ENCODE measurements at regions not wholly inside any gene's neighbourhood (a gene's known extent, or its start where the extent isn't known, plus 50 kb on each side); places are given as distances from the start of the nearest gene placed in this dataset.

DNA sequence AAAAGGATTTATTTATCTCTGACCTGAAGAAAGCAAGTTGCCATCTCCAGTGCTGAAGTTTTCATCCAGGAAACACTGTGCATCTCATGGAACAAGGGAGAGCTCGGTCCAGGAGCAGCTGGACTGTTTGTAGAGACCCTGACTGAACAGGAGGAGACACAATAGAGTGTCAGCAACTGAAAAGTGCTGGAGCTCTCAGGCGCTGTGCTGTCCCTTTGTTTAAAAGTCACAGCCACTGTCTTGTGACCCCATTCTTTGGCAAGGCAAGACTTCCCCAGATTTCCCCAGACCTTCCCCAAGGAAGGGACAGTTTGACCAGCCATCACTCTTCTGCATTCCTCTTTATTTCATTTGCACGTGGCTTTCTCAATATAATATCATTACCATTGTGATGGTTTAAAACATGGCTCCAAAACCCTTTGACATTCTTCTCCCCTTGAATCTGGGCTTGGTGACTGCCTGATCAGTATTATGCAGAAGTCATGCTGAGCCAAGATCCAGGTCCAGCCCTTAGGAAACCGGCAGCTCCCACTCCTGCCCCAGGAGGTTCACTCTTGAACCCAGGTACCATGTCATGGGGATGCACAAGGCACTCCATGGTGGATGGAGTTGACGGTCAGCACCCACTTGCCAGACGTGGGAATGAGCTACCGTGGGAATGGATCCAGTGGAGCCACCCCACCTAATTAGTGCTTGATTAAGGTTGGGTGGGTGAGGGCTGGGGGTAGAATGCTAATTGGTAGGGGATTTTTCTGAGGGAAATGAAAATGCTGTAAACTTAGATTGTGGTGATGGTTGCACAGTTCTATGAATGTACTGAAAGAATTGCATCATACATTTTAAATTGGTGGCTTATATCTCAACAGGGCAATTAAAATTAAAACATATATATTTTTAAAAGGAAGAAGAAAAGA lies 497.9 kb upstream of the RAB6C start:
- no peak for DNase-seq (ENCODE audit: low spot score in 2 of 2)
- Histone ChIP-seq H3K9me3 (no peaks in the 10 kb centered on the region), H3K27ac (no peak overlapping the region), H3K4me1 (no peaks in the 10 kb centered on the region), H3K36me3 (no peaks in the 10 kb centered on the region), H3K4me3 (no peak overlapping the region), H3K27me3 (no peaks in the 10 kb centered on the region)
- intact Hi-C loops (cut with DNase I) = no loop called here
- TF ChIP-seq, protein P1, sequence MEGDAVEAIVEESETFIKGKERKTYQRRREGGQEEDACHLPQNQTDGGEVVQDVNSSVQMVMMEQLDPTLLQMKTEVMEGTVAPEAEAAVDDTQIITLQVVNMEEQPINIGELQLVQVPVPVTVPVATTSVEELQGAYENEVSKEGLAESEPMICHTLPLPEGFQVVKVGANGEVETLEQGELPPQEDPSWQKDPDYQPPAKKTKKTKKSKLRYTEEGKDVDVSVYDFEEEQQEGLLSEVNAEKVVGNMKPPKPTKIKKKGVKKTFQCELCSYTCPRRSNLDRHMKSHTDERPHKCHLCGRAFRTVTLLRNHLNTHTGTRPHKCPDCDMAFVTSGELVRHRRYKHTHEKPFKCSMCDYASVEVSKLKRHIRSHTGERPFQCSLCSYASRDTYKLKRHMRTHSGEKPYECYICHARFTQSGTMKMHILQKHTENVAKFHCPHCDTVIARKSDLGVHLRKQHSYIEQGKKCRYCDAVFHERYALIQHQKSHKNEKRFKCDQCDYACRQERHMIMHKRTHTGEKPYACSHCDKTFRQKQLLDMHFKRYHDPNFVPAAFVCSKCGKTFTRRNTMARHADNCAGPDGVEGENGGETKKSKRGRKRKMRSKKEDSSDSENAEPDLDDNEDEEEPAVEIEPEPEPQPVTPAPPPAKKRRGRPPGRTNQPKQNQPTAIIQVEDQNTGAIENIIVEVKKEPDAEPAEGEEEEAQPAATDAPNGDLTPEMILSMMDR (IDR thresholded peaks at IDR 0.05) = no peak

DNA sequence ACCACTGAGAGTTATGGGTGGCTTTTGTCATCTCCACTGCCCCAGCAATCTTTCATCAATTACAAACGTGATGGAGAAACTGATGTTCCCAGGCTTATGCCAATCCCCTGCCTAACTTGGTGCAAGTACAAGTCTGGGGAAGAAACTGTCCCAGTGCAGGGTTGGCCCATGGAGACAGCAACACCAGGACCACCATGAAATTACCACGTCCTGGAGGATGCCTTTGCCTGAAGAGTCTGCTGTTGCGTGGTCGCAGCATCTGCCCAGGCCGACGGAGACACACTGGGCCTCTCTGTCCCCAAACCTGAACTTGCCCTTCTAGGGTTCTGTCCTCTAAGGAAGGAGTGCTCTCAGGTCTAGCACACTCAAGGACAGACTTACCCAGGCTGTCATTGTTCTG lies 496.8 kb upstream of the RAB6C start:
- TF ChIP-seq, protein P1 (IDR thresholded peaks at IDR 0.05) = no peak
- H3K36me3 ChIP-seq = no peaks in the 10 kb centered on the region
- H3K4me1 ChIP-seq = no peaks in the 10 kb centered on the region
- no peak overlapping the region for H3K4me3 ChIP-seq
- H3K27ac ChIP-seq = no peak overlapping the region
- H3K9me3 ChIP-seq = no peaks in the 10 kb centered on the region
- intact Hi-C loops (cut with DNase I) = no loop called here
- no peaks in the 10 kb centered on the region for H3K27me3 ChIP-seq
- DNase-seq (ENCODE audit: low spot score in 2 of 2) = no peak

DNA sequence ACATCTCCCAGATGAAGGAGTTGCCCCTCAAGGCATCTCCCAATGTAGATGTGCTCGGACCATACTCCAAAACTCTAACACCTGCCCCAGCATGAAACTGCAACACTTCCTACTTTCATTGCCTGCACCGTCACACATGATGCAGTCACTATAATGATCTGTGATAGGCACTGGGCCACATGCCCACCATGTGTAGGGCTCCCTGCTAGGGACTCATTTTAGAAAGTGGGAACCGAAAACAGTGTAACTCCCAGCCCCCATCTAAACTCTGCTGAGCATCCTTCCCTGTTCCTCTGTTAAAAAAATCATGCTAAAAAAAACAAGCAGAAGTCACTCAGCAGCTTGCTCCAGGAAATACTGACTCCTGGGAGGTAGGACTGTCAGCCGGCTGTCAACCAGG lies 496.1 kb upstream of the RAB6C start:
- no peaks in the 10 kb centered on the region for H3K36me3 ChIP-seq
- H3K27ac ChIP-seq = no peak overlapping the region
- DNase-seq (ENCODE audit: low spot score in 2 of 2) = no peak
- H3K9me3 ChIP-seq = no peaks in the 10 kb centered on the region
- H3K27me3 ChIP-seq = no peaks in the 10 kb centered on the region
- intact Hi-C loops (cut with DNase I) = no loop called here
- H3K4me3 ChIP-seq = no peak overlapping the region
- H3K4me1 ChIP-seq = no peaks in the 10 kb centered on the region
- TF ChIP-seq, protein P1 (IDR thresholded peaks at IDR 0.05) = no peak

DNA sequence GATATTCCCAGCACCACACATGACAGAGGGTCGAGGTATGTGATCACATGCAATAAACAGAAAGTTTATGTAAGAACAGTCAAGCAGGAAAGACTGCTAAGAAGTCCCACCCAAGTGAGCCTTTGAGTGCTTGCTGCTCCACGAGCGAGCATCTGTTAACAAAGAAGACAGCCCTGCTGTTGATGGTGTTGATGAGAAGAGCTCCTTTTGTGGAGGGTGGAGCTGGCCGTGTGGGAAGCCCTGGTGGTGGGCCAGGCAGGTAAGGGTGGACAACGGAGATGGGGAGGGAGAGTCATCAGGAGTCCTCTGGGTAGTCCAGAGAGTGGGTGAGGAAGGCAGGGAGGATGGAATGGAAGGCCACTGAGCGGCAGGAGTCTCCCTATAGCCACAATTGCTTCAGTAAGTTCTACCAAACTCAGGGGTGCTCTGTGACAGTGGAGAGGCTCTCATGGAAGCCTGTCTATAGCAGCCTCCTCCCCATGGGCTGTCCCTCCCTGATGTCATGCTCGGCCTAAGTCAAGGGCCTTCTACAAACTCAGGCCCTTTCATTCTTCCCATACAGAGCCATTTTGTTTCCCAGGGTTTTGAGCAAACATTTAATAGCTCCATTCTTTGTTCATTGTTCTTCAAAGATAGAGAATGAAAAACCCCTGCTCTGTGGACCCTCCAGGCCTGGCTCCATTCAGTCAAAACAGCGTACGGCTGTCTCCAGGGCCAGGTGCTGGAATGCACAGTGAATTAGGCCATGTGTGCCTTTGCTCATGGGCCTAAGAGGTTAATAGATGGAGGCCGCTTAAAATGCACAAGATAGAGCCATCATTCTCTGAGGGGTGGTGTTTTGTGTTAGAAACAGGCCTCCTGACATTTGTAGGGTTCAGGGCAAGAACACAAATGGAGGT lies 494.2 kb upstream of the RAB6C start:
- no peak for DNase-seq (ENCODE audit: low spot score in 2 of 2)
- H3K4me1 ChIP-seq = no peaks in the 10 kb centered on the region
- TF ChIP-seq, protein P1 (IDR thresholded peaks at IDR 0.05) = no peak

DNA sequence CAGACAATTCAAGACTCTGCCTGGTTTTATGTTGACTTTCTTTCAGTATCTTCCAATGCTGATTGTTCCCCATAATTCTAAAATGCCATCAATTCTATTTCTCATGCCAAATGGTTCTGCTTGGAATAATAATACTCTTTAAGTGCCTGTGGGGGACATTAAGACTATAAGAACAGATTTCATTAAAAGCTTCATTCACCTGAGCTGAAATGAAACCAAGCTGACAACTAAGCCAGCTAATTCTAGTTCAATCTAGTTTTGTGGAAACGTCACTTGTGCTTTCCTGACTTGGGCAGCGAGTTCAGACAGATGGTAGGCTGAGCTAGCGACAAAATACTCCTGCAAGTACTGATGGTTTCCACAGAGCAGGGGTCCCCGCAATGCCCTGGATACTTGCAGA lies 491.1 kb upstream of the RAB6C start:
- Histone ChIP-seq H3K4me1 (no peaks in the 10 kb centered on the region), H3K36me3 (no peaks in the 10 kb centered on the region), H3K27me3 (no peaks in the 10 kb centered on the region), H3K9me3 (no peaks in the 10 kb centered on the region), H3K27ac (no peak overlapping the region), H3K4me3 (no peak overlapping the region)
- TF ChIP-seq, protein P1 (IDR thresholded peaks at IDR 0.05) = no peak
- DNase-seq (ENCODE audit: low spot score in 2 of 2) = no peak
- intact Hi-C loops (cut with DNase I) = no loop called here

More for the DNA sequence above, 494.2 kb upstream of the RAB6C start:
- Histone ChIP-seq H3K27me3 (no peaks in the 10 kb centered on the region), H3K36me3 (no peaks in the 10 kb centered on the region), H3K4me3 (no peak overlapping the region), H3K27ac (no peak overlapping the region), H3K9me3 (no peaks in the 10 kb centered on the region)
- intact Hi-C loops (cut with DNase I) = no loop called here
